GM06990 (cell line): ENCODE measurements at regions not wholly inside any gene's neighbourhood (a gene's known extent, or its start where the extent isn't known, plus 50 kb on each side); places are given as distances from the start of the nearest gene placed in this dataset.
A peak's percentile ranks its signal among the peaks of the same experiment; 100 is the strongest.
"Not testable (repeated sequence)": the region's sequence is repeated elsewhere in the genome, so short reads cannot be mapped to it uniquely, and the experiment has no call there.

Experiments used
- DNase-seq: peaks from one replicate; pipeline ENCODE4 v3.0.0-alpha.2; 2011; ENCODE audit not compliant: insufficient read length; ENCODE audit errors: extremely low read depth
- H3K27me3 ChIP-seq: replicated peaks from 2 replicates; pipeline ENCODE4 v1.6.0; 2011; ENCODE audit warnings: low read length; ENCODE audit not compliant: control insufficient read depth, insufficient read depth
- H3K36me3 ChIP-seq: 2 replicates; pipeline ENCODE4 v1.5.1; 2011; ENCODE audit warnings: low read length; ENCODE audit not compliant: control insufficient read depth, insufficient read depth
- H3K4me3 ChIP-seq: replicated peaks from 2 replicates; pipeline ENCODE4 v1.5.1; 2011; ENCODE audit warnings: low read depth, mild to moderate bottlenecking, control low read depth, low read length
- TF ChIP-seq, protein P1 (sequence below): IDR thresholded peaks from 2 replicates; pipeline ENCODE4 v1.5.1; 2011; ENCODE audit warnings: low read length, control low read depth, mild to moderate bottlenecking, inconsistent platforms; ENCODE audit not compliant: insufficient read depth, poor library complexity, severe bottlenecking

DNA sequence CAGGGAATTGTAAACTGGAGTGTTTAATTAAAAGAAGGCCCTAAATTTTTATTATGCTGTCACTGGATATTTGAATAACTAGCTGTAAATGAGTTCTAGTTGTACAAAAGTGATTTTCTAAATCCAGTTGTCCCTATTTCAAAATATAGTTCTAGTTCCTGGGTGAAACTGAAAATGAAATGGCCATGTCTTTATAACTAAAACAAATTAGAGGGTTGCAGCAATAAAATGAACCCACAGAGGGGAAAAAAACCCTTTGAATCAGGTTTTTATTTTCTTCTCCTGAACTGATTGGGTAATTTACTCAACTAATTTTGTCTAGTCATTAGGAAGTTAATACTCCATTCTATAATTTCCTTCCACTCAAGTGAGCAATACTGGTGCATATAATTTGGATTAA lies 55.6 kb upstream of the MAP4K3 start:
- no peak for DNase-seq
- Histone ChIP-seq H3K27me3 (no peaks in the 10 kb centered on the region), H3K4me3 (no peak overlapping the region), H3K36me3 (no peaks in the 10 kb centered on the region)
- TF ChIP-seq, protein P1, sequence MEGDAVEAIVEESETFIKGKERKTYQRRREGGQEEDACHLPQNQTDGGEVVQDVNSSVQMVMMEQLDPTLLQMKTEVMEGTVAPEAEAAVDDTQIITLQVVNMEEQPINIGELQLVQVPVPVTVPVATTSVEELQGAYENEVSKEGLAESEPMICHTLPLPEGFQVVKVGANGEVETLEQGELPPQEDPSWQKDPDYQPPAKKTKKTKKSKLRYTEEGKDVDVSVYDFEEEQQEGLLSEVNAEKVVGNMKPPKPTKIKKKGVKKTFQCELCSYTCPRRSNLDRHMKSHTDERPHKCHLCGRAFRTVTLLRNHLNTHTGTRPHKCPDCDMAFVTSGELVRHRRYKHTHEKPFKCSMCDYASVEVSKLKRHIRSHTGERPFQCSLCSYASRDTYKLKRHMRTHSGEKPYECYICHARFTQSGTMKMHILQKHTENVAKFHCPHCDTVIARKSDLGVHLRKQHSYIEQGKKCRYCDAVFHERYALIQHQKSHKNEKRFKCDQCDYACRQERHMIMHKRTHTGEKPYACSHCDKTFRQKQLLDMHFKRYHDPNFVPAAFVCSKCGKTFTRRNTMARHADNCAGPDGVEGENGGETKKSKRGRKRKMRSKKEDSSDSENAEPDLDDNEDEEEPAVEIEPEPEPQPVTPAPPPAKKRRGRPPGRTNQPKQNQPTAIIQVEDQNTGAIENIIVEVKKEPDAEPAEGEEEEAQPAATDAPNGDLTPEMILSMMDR = no peak

DNA sequence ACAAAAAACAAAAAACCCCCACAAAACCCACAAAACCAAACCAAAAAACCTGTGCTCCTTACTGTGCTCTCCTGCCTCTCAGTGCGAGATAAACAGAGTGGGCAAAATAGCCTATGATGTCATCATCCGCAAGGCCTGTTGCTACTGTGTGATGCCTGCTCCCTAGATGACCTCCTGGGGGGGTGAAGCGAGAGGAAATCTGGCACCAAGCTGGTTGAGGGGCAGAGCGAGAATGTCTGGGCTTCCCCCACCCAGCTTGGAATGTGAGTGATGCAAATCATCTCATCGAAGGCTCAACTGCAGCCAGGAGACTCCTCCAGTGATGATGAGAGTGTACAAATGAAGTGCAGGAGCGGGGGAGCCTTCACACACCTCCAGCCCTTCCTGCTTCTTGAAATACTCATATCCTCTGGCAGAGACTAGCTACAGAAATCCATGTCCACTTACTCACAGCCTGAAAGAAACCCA lies 57.7 kb upstream of the MAP4K3 start:
- DNase-seq = peak; percentile 72
- Histone ChIP-seq H3K4me3 (no peak overlapping the region), H3K36me3 (no peaks in the 10 kb centered on the region), H3K27me3 (no peaks in the 10 kb centered on the region)
- TF ChIP-seq, protein P1 = no peak

DNA sequence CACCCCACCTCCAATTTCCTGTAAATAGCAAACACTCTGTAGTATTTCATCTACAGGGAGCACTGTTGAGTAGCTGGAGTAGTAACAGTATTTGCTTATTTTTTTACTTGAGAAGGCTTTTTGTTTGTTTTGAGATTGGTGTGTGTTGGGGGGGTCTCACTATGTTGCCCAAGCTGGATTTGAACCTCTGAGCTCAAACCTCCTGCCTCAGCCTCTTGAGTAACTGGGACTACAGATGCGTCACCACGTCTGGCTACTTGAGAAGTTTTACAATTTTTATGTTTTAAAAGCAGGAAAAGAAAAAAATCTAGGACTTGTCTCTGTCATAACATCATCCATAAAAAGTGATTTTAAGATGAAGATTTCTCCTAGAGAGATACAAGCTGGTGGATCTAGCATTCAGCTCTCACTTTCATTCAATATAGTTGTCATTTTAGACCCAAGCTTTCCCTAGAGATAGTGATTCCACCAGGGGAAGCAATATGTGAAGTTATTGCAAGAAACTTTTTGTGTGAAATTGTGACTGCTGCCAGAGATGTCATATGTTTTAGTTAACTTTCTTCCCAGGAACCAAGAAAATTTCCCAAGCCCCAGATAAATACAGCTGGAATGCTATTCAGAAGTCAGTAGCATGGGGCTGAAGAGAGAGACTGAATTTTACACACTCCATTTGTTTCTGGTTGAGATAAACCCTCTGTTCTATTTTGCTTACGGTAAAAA lies 60.2 kb upstream of the MAP4K3 start:
- H3K27me3 ChIP-seq = no peaks in the 10 kb centered on the region
- TF ChIP-seq, protein P1 = no peak
- H3K36me3 ChIP-seq = no peaks in the 10 kb centered on the region
- H3K4me3 ChIP-seq = no peak overlapping the region
- DNase-seq = no peak

DNA sequence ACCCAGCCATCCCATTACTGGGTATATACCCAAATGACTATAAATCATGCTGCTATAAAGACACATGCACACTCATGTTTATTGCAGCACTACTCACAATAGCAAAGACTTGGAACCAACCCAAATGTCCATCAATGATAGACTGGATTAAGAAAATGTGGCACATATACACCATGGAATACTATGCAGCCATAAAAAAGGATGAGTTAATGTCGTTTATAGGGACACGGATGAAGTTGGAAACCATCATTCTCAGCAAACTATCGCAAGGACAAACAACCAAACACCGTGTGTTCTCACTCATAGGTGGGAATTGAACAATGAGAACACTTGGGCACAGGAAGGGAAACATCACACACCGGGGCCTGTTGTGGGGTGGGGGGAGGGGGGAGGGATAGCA lies 61.1 kb upstream of the MAP4K3 start:
- H3K36me3 ChIP-seq, DNase-seq, H3K4me3 ChIP-seq, H3K27me3 ChIP-seq: not testable (repeated sequence)

DNA sequence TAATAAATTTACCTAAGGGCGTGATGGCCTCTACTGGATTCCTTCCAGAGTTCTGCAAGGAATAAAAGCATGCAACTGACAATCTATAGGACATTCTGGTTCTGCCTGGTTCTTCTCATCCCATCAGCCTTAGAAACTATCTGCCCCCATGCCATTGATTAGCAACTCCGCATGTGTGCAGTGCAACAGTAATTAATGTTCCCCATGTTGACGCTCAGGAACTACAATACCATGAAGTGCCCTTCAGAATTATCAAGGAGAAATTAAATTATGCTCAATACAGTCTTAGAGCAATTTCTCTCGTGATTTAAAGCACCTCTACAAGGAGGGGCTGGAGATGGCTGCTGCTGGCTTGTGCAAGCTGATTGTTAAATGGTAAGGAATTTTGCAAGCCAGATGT lies 61.7 kb upstream of the MAP4K3 start:
- DNase-seq = no peak
- Histone ChIP-seq H3K36me3 (no peaks in the 10 kb centered on the region), H3K27me3 (no peaks in the 10 kb centered on the region), H3K4me3 (no peak overlapping the region)
- TF ChIP-seq, protein P1 = no peak

DNA sequence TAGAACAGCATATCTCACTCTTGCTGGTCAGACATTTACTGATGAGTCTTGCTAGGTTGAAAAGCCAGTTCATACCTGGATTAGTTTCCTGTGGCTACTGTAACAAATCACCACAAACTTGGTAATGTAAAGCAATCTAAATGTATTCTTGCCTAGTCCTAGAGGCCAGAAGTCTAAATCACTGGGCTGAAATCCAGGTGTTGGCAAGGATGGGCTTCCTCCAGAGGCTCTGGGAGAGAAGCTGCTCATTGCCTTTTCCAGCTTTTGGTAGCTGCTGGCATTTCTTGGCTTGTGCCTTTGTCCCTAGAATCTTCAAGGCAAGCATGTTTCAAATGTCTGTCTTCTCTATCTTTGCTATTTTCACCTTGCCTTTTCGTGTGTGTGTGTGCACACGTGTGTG lies 62.3 kb upstream of the MAP4K3 start:
- H3K4me3 ChIP-seq = no peak overlapping the region
- no peak for DNase-seq
- TF ChIP-seq, protein P1 = no peak
- no peaks in the 10 kb centered on the region for H3K27me3 ChIP-seq
- H3K36me3 ChIP-seq = no peaks in the 10 kb centered on the region
